ENCODE measurements at regions not wholly inside any gene's neighbourhood (a gene's known extent, or its start where the extent isn't known, plus 50 kb on each side); places are given as distances from the start of the nearest gene placed in this dataset.

GRCh38 chrX:149363965-149364364, 141.1 kb downstream of the IDS start:
- 15 to 21% methylated on average over 2 of the region's 2 CpGs for WGBS, 2 donors
- ATAC-seq (ENCODE audit: low FRiP score) = no peak
- no peaks in the 10 kb centered on the region for H3K36me3 ChIP-seq (ENCODE audit: control insufficient read depth in 1 of 2, insufficient read depth in 2 of 2, low read length in 1 of 2)
- intact Hi-C loops (cut with DNase I) = no loop called here
- no peaks in the 10 kb centered on the region for H3K9me3 ChIP-seq (ENCODE audit: control insufficient read depth, low read length)
- no peaks in the 10 kb centered on the region for H3K4me1 ChIP-seq (ENCODE audit: control insufficient read depth in 1 of 2, insufficient read depth in 2 of 2, low read length in 2 of 2)
- no peak overlapping the region for H3K4me3 ChIP-seq (ENCODE audit: low read length in 2 of 2)
- no peaks in the 10 kb centered on the region for H3K27me3 ChIP-seq (ENCODE audit: control insufficient read depth in 1 of 2, insufficient read depth in 2 of 2, low read length in 1 of 2)
- no peak for DNase-seq
- H3K27ac ChIP-seq (ENCODE audit: low read depth in 1 of 2, low read length in 2 of 2) = no peak overlapping the region

- DNase-seq (no peak), ATAC-seq (ENCODE audit: low FRiP score) (no peak)
- no peak overlapping the region for H3K27ac ChIP-seq (ENCODE audit: low read depth in 1 of 2, low read length in 2 of 2)
- no peaks in the 10 kb centered on the region for H3K4me1 ChIP-seq (ENCODE audit: control insufficient read depth in 1 of 2, insufficient read depth in 2 of 2, low read length in 2 of 2)
- WGBS, 2 donors = 56 to 70% methylated on average over 3 of the region's 3 CpGs
- no peaks in the 10 kb centered on the region for H3K27me3 ChIP-seq (ENCODE audit: control insufficient read depth in 1 of 2, insufficient read depth in 2 of 2, low read length in 1 of 2)
- no peaks in the 10 kb centered on the region for H3K9me3 ChIP-seq (ENCODE audit: control insufficient read depth, low read length)
- no peak overlapping the region for H3K4me3 ChIP-seq (ENCODE audit: low read length in 2 of 2)
- intact Hi-C loops (cut with DNase I) = no loop called here
- H3K36me3 ChIP-seq (ENCODE audit: control insufficient read depth in 1 of 2, insufficient read depth in 2 of 2, low read length in 1 of 2) = no peaks in the 10 kb centered on the region
These were observed 158.8 kb downstream of the IDS start for GRCh38 chrX:149346306-149346705.

- Histone ChIP-seq H3K36me3 (ENCODE audit: control insufficient read depth in 1 of 2, insufficient read depth in 2 of 2, low read length in 1 of 2) (no peaks in the 10 kb centered on the region), H3K4me1 (ENCODE audit: control insufficient read depth in 1 of 2, insufficient read depth in 2 of 2, low read length in 2 of 2) (no peaks in the 10 kb centered on the region), H3K27ac (ENCODE audit: low read depth in 1 of 2, low read length in 2 of 2) (no peak overlapping the region), H3K4me3 (ENCODE audit: low read length in 2 of 2) (no peak overlapping the region), H3K27me3 (ENCODE audit: control insufficient read depth in 1 of 2, insufficient read depth in 2 of 2, low read length in 1 of 2) (no peaks in the 10 kb centered on the region), H3K9me3 (ENCODE audit: control insufficient read depth, low read length) (peaks cover 1% of the 10 kb centered on the region)
- no peak for ATAC-seq (ENCODE audit: low FRiP score)
- intact Hi-C loops (cut with DNase I) = no loop called here
- WGBS, 2 donors = 54 to 67% methylated on average over 2 of the region's 2 CpGs
- no peak for DNase-seq
These were observed 182.8 kb downstream of the IDS start for GRCh38 chrX:149322316-149322715.

GRCh38 chrX:149313871-149314371, 191.2 kb downstream of the IDS start:
- intact Hi-C loops (cut with DNase I) = no loop called here
- H3K27ac ChIP-seq (ENCODE audit: low read depth in 1 of 2, low read length in 2 of 2) = no peak overlapping the region
- 10 to 35% methylated on average over 11 of the region's 11 CpGs for WGBS, 2 donors
- DNase-seq = no peak
- no peak overlapping the region for H3K4me3 ChIP-seq (ENCODE audit: low read length in 2 of 2)
- H3K36me3 ChIP-seq (ENCODE audit: control insufficient read depth in 1 of 2, insufficient read depth in 2 of 2, low read length in 1 of 2) = no peaks in the 10 kb centered on the region
- no peak for ATAC-seq (ENCODE audit: low FRiP score)
- no peaks in the 10 kb centered on the region for H3K9me3 ChIP-seq (ENCODE audit: control insufficient read depth, low read length)
- H3K27me3 ChIP-seq (ENCODE audit: control insufficient read depth in 1 of 2, insufficient read depth in 2 of 2, low read length in 1 of 2) = no peaks in the 10 kb centered on the region
- H3K4me1 ChIP-seq (ENCODE audit: control insufficient read depth in 1 of 2, insufficient read depth in 2 of 2, low read length in 2 of 2) = no peaks in the 10 kb centered on the region

- intact Hi-C loops (cut with DNase I) = no loop called here
- Histone ChIP-seq H3K36me3 (ENCODE audit: control insufficient read depth in 1 of 2, insufficient read depth in 2 of 2, low read length in 1 of 2) (no peaks in the 10 kb centered on the region), H3K27ac (ENCODE audit: low read depth in 1 of 2, low read length in 2 of 2) (no peak overlapping the region), H3K9me3 (ENCODE audit: control insufficient read depth, low read length) (no peaks in the 10 kb centered on the region), H3K4me1 (ENCODE audit: control insufficient read depth in 1 of 2, insufficient read depth in 2 of 2, low read length in 2 of 2) (no peaks in the 10 kb centered on the region), H3K4me3 (ENCODE audit: low read length in 2 of 2) (no peak overlapping the region), H3K27me3 (ENCODE audit: control insufficient read depth in 1 of 2, insufficient read depth in 2 of 2, low read length in 1 of 2) (no peaks in the 10 kb centered on the region)
- no peak for DNase-seq
- ATAC-seq (ENCODE audit: low FRiP score) = no peak
These were observed 192.1 kb downstream of the IDS start for GRCh38 chrX:149312988-149313387.

- DNase-seq (no peak), ATAC-seq (ENCODE audit: low FRiP score) (no peak)
- WGBS, 2 donors = 71 to 95% methylated on average over 3 of the region's 3 CpGs
These were observed 193.0 kb downstream of the IDS start for GRCh38 chrX:149312097-149312496.

GRCh38 chrX:149302705-149303104, 202.4 kb downstream of the IDS start:
- no peaks in the 10 kb centered on the region for H3K36me3 ChIP-seq (ENCODE audit: control insufficient read depth in 1 of 2, insufficient read depth in 2 of 2, low read length in 1 of 2)
- H3K4me1 ChIP-seq (ENCODE audit: control insufficient read depth in 1 of 2, insufficient read depth in 2 of 2, low read length in 2 of 2) = no peaks in the 10 kb centered on the region
- DNase-seq (no peak), ATAC-seq (ENCODE audit: low FRiP score) (no peak)
- H3K9me3 ChIP-seq (ENCODE audit: control insufficient read depth, low read length) = no peaks in the 10 kb centered on the region
- intact Hi-C loops (cut with DNase I) = no loop called here
- no peak overlapping the region for H3K4me3 ChIP-seq (ENCODE audit: low read length in 2 of 2)
- 93 to 96% methylated on average over 2 of the region's 2 CpGs for WGBS, 2 donors
- H3K27ac ChIP-seq (ENCODE audit: low read depth in 1 of 2, low read length in 2 of 2) = no peak overlapping the region
- H3K27me3 ChIP-seq (ENCODE audit: control insufficient read depth in 1 of 2, insufficient read depth in 2 of 2, low read length in 1 of 2) = no peaks in the 10 kb centered on the region

More at GRCh38 chrX:149312097-149312496, 193.0 kb downstream of the IDS start:
- intact Hi-C loops (cut with DNase I) = no loop called here
- Histone ChIP-seq H3K4me3 (ENCODE audit: low read length in 2 of 2) (no peak overlapping the region), H3K9me3 (ENCODE audit: control insufficient read depth, low read length) (no peaks in the 10 kb centered on the region), H3K27me3 (ENCODE audit: control insufficient read depth in 1 of 2, insufficient read depth in 2 of 2, low read length in 1 of 2) (no peaks in the 10 kb centered on the region), H3K27ac (ENCODE audit: low read depth in 1 of 2, low read length in 2 of 2) (no peak overlapping the region), H3K36me3 (ENCODE audit: control insufficient read depth in 1 of 2, insufficient read depth in 2 of 2, low read length in 1 of 2) (no peaks in the 10 kb centered on the region), H3K4me1 (ENCODE audit: control insufficient read depth in 1 of 2, insufficient read depth in 2 of 2, low read length in 2 of 2) (no peaks in the 10 kb centered on the region)

GRCh38 chrX:149298111-149298510, 207.0 kb downstream of the IDS start:
- intact Hi-C loops (cut with DNase I) = no loop called here
- H3K9me3 ChIP-seq (ENCODE audit: control insufficient read depth, low read length) = no peaks in the 10 kb centered on the region
- DNase-seq = no peak
- H3K4me1 ChIP-seq (ENCODE audit: control insufficient read depth in 1 of 2, insufficient read depth in 2 of 2, low read length in 2 of 2) = no peaks in the 10 kb centered on the region
- WGBS, 2 donors = 0% methylated on average over 1 of the region's 1 CpG
- no peaks in the 10 kb centered on the region for H3K36me3 ChIP-seq (ENCODE audit: control insufficient read depth in 1 of 2, insufficient read depth in 2 of 2, low read length in 1 of 2)
- no peak overlapping the region for H3K4me3 ChIP-seq (ENCODE audit: low read length in 2 of 2)
- ATAC-seq (ENCODE audit: low FRiP score) = no peak
- H3K27ac ChIP-seq (ENCODE audit: low read depth in 1 of 2, low read length in 2 of 2) = no peak overlapping the region
- no peaks in the 10 kb centered on the region for H3K27me3 ChIP-seq (ENCODE audit: control insufficient read depth in 1 of 2, insufficient read depth in 2 of 2, low read length in 1 of 2)

- Histone ChIP-seq H3K27ac (ENCODE audit: low read depth in 1 of 2, low read length in 2 of 2) (no peak overlapping the region), H3K27me3 (ENCODE audit: control insufficient read depth in 1 of 2, insufficient read depth in 2 of 2, low read length in 1 of 2) (no peaks in the 10 kb centered on the region), H3K9me3 (ENCODE audit: control insufficient read depth, low read length) (no peaks in the 10 kb centered on the region), H3K36me3 (ENCODE audit: control insufficient read depth in 1 of 2, insufficient read depth in 2 of 2, low read length in 1 of 2) (no peaks in the 10 kb centered on the region), H3K4me1 (ENCODE audit: control insufficient read depth in 1 of 2, insufficient read depth in 2 of 2, low read length in 2 of 2) (no peaks in the 10 kb centered on the region), H3K4me3 (ENCODE audit: low read length in 2 of 2) (no peak overlapping the region)
- ATAC-seq (ENCODE audit: low FRiP score) (no peak), DNase-seq (no peak)
- intact Hi-C loops (cut with DNase I) = no loop called here
- 52 to 62% methylated on average over 5 of the region's 5 CpGs for WGBS, 2 donors
These were observed 209.0 kb downstream of the IDS start for GRCh38 chrX:149296092-149296491.
